Duodenal mucosa (tissue), 2 donors: ENCODE measurements at regions not wholly inside any gene's neighbourhood (a gene's known extent, or its start where the extent isn't known, plus 50 kb on each side); places are given as distances from the start of the nearest gene placed in this dataset.
"Not testable (repeated sequence)": the region's sequence is repeated elsewhere in the genome, so short reads cannot be mapped to it uniquely, and the experiment has no call there.

Experiments
- H3K27ac ChIP-seq: one replicate; pipeline ENCODE4 v1.7.0; 2013; ENCODE audit warnings: low read depth, low read length
- H3K27me3 ChIP-seq, 2 donors: one replicate each; pipeline ENCODE4 v1.7.0; 2013; ENCODE audit warnings: low read length in 2 of 2, control low read depth in 1 of 2; ENCODE audit not compliant: insufficient read depth in 2 of 2, control insufficient read depth in 1 of 2
- H3K36me3 ChIP-seq, 2 donors: one replicate each; pipeline ENCODE4 v1.7.0; 2013; ENCODE audit warnings: low read length in 2 of 2, control low read depth in 1 of 2; ENCODE audit not compliant: insufficient read depth in 2 of 2, control insufficient read depth in 1 of 2
- H3K4me1 ChIP-seq, 2 donors: one replicate each; pipeline ENCODE4 v1.7.0; 2013; ENCODE audit warnings: low read length in 2 of 2, control low read depth in 1 of 2; ENCODE audit not compliant: insufficient read depth in 2 of 2, control insufficient read depth in 1 of 2
- H3K4me3 ChIP-seq, 2 donors: one replicate each; pipeline ENCODE4 v1.7.0; 2013; ENCODE audit warnings: low read length in 2 of 2, low read depth in 1 of 2
- H3K9ac ChIP-seq, 2 donors: one replicate each; pipeline ENCODE4 v1.7.0; 2013; ENCODE audit warnings: low read length in 2 of 2, low read depth in 1 of 2
- H3K9me3 ChIP-seq, 2 donors: one replicate each; pipeline ENCODE4 v1.7.0; 2013; ENCODE audit warnings: low read length in 2 of 2, control low read depth in 1 of 2; ENCODE audit not compliant: control insufficient read depth in 1 of 2

DNA sequence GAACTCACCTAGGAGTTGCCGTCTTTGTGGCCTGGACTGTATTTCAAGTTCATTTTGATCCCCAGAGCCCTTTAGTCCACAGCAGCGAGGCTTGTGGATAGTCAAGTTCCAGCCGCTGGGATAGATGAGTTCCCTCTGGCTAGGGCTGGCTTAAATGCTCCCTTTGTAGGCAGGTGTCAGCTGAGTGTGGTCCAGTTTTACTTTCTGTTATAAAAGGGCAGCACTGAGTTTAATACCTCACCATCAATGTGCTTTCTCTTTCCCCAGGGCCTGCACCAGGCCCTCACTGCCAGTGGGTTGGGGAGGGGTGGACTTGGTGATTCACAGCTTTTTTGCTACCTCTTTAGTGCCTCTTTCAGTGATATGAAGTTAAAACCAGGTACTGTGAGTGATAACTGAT is 188.2 kb downstream of the SLCO4C1 start:
- Histone ChIP-seq H3K9ac (no peak overlapping the region), H3K27me3 (no peaks in the 10 kb centered on the region), H3K4me1 (no peaks in the 10 kb centered on the region), H3K9me3 (no peaks in the 10 kb centered on the region), H3K27ac (no peak overlapping the region), H3K4me3 (no peak overlapping the region), H3K36me3 (no peaks in the 10 kb centered on the region)

DNA sequence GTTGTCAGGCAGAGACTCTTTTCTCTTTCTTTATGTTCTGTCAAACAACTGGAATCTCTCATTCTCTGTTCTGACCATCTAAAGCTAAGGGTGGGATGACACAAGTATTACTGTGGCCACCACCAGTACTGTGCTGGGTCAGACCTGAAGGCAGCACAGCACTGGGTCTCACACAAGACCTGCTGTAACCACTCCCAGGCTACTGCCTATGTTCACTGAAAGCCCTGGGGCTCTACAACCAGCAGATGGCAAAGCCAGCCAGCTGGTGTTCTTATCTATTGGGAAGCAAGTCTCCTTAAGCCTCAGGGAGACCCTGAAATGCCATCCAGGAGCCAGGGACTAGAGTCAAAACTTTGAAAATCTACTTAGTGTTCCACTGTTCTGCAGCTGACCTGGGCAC is 189.5 kb downstream of the SLCO4C1 start:
- Histone ChIP-seq H3K4me3 (no peak overlapping the region), H3K9me3 (no peaks in the 10 kb centered on the region), H3K27ac (no peak overlapping the region), H3K36me3 (no peaks in the 10 kb centered on the region), H3K9ac (no peak overlapping the region), H3K27me3 (no peaks in the 10 kb centered on the region), H3K4me1 (no peaks in the 10 kb centered on the region)

DNA sequence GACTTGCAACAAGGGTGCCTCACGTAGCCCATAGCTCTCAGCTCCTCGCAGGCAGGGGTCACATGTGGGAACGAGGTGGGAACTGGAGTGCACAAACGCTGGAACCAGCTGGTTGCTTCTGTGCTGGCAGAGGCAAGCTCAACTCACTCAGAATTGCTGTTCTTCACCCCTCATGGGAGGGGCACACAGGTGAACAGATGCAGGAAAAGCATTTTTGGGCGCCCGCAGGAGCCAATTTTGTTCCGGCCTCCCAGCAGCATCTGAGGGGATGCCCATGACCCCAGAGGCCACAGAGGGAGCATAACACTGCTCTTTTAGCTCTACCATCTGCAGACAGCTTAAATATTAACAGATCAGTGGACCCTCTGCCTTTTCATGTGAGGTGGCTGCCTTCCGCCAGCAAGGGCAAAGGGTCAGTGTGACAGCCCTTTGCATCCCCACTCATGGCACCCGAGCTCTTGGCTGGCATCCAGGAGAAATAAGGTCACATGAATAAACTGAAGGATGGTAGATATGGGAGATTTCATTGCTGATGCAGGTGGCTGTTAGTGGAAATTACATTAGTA is 196.2 kb downstream of the SLCO4C1 start:
- Histone ChIP-seq H3K36me3 (no peaks in the 10 kb centered on the region), H3K27ac (no peak overlapping the region), H3K9ac (no peak overlapping the region), H3K4me1 (no peaks in the 10 kb centered on the region), H3K27me3 (no peaks in the 10 kb centered on the region), H3K4me3 (no peak overlapping the region), H3K9me3 (no peaks in the 10 kb centered on the region)

DNA sequence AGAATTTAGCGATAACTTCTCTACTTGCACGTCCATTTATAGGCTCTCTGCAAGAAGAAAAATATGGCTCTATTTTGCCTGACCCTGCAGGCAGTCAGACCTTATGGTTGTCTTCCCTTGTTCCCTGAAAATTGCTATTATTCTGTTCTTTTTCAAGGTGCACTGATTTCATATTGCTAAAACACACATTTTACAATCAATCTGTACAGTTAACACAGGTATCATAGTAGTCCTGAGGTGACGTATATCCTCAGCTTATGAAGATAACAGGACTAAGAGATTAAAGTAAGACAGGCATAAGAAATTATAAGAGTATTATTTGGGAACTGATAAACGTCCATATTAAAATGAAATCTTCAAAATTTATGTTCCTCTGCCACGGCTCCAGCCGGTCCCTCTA is 197.0 kb downstream of the SLCO4C1 start:
- not testable (repeated sequence) for H3K4me3 ChIP-seq, H3K9me3 ChIP-seq, H3K27me3 ChIP-seq, H3K27ac ChIP-seq, H3K9ac ChIP-seq, H3K36me3 ChIP-seq, H3K4me1 ChIP-seq

DNA sequence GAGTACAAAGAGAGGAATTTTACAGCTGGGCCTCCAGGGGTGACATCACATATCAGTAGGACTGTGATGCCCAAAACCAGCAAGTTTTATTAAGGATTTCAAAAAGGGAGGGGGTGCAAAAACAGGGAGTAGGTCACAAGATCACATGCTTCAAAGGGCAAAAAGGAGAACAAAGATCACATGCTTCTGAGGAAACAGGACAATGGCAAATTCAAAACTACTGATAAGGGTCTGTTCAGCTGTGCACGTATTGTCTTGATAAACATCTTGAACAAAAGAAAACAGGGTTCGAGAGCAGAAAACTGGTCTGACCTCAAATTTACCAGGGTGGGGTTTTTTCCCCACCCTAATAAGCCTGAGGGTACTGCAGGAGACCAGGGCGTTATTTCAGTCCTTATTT is 197.5 kb downstream of the SLCO4C1 start:
- H3K4me3 ChIP-seq, H3K27ac ChIP-seq, H3K36me3 ChIP-seq, H3K9me3 ChIP-seq, H3K9ac ChIP-seq, H3K4me1 ChIP-seq, H3K27me3 ChIP-seq: not testable (repeated sequence)

DNA sequence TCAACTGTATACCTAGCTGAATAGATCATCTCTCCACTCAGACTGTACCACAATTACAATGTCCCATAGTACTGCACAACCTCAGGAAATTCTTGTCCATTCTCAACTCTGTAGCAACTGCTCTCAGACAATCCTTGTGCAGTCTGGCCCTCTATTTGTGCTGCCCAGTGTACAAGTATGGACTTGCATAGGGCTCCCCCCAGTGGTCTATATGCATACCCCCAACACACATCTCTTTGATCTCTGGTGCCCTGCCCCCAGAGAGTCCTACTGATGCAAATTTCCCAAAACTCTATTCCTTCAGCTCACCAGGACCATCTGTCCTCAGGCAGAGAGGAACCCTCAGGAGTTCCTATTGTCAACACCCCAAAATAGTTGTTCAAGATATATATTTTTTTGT is 205.3 kb downstream of the SLCO4C1 start:
- Histone ChIP-seq H3K36me3 (no peaks in the 10 kb centered on the region), H3K9me3 (no peaks in the 10 kb centered on the region), H3K4me3 (no peak overlapping the region), H3K9ac (no peak overlapping the region), H3K27ac (no peak overlapping the region), H3K4me1 (no peaks in the 10 kb centered on the region), H3K27me3 (no peaks in the 10 kb centered on the region)

DNA sequence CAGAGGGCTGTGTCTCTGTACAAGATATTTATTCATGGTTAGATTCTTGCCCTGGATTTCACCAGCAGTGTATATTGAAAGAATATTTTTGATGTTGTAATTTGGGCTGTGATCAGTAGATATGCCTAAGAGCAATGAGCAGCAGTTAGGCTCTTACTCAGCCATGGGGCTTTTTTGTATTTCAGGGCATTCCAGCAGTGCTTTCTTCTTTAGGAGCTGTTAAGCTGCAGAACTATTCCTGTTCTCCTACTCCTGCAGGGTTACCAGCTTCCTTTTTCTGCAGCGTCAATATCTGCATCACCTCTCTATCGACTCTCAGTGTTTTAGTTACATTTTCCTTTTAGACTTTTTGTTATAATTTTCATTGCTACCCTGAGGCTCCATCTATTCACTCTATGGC is 206.2 kb downstream of the SLCO4C1 start:
- Histone ChIP-seq H3K4me1 (no peaks in the 10 kb centered on the region), H3K9me3 (no peaks in the 10 kb centered on the region), H3K27ac (no peak overlapping the region), H3K4me3 (no peak overlapping the region), H3K27me3 (no peaks in the 10 kb centered on the region), H3K36me3 (no peaks in the 10 kb centered on the region), H3K9ac (no peak overlapping the region)

DNA sequence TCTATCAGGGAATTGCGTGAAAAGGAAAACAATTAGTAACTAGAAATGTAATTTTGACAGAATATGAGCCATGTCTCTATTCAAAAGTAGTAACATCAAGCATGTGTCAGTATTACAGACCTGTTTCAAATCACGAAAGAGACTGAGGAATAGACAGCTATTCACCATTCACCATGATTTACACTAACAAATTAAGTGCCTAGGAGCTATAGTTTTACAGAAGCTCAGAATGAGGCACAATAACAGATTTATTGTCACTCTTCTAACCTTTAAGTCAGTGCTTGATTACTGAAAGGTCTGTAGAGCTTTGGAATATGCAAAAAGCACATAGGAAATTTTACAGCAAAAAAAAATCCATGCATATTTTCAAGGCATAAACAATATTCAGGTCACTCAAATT is 208.2 kb downstream of the SLCO4C1 start:
- Histone ChIP-seq H3K4me1 (no peaks in the 10 kb centered on the region), H3K27ac (no peak overlapping the region), H3K9ac (no peak overlapping the region), H3K27me3 (no peaks in the 10 kb centered on the region), H3K9me3 (peaks cover 0 to 4% of the 10 kb centered on the region in 2 donors), H3K4me3 (no peak overlapping the region), H3K36me3 (no peaks in the 10 kb centered on the region)

DNA sequence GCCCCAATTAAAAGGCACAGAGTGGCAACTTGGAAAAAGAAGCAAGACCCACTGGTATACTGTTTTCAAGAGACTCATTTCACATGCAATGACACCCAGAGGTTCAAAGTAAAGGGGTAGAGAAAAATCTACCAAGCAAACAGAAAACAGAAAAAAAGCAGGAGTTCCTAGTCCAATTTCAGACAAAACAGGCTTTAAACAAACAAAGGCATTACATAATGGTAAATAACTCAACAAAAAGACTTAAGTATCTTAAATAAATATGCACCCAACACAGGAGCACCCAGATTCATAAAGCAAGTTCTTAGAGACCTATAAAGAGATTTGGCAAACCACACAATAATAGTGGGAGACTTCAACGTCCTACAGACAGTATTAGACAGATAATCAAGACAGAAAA is 215.8 kb downstream of the SLCO4C1 start:
- Histone ChIP-seq H3K27ac (no peak overlapping the region), H3K9me3 (peaks cover 0 to 4% of the 10 kb centered on the region in 2 donors), H3K36me3 (no peaks in the 10 kb centered on the region), H3K4me1 (no peaks in the 10 kb centered on the region), H3K4me3 (no peak overlapping the region), H3K27me3 (no peaks in the 10 kb centered on the region), H3K9ac (no peak overlapping the region)

DNA sequence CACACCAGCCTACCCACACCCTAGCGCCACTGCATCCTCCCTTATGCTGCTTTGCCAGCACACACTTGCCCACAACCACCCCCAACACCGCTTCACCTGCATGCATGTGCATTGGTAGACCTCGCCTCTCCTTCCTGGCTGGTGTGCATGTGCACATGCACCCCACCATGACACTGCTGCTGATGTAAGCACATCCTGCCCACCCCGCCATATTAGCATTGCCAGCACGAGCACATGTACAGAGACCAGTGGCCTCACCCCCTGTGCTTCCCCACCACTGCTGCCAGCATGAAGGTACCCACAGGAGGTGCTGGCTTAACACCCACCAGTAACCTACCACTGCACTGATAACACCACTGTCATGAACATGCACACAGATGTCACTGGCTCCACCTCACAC is 218.2 kb downstream of the SLCO4C1 start:
- H3K27me3 ChIP-seq: no peaks in the 10 kb centered on the region
- H3K9me3 ChIP-seq: no peaks in the 10 kb centered on the region
- H3K9ac ChIP-seq: no peak overlapping the region
- H3K36me3 ChIP-seq: no peaks in the 10 kb centered on the region
- no peak overlapping the region for H3K27ac ChIP-seq
- no peaks in the 10 kb centered on the region for H3K4me1 ChIP-seq
- no peak overlapping the region for H3K4me3 ChIP-seq

DNA sequence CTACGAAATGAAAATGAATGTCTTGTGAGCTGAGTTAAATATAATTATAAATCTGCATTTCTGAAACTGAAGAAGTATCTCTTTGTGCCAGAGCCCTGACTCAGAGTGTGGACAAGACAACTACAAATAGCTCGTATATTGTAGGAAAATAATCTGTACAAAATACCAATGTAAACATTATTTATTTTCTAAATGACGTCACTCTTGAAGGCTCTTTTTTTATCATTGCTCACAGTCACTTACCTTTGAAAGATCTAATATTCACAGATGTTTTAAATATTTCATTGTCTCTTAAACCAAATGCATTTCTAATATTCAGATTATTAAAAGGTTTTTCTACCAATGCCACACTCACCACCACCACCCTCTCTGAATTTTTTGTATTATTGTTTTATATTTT is 226.1 kb downstream of the SLCO4C1 start:
- no peaks in the 10 kb centered on the region for H3K36me3 ChIP-seq
- H3K27ac ChIP-seq: no peak overlapping the region
- H3K4me1 ChIP-seq: no peaks in the 10 kb centered on the region
- H3K4me3 ChIP-seq: no peak overlapping the region
- no peaks in the 10 kb centered on the region for H3K9me3 ChIP-seq
- no peaks in the 10 kb centered on the region for H3K27me3 ChIP-seq
- H3K9ac ChIP-seq: no peak overlapping the region
